ENCODE measurements at regions not wholly inside any gene's neighbourhood (a gene's known extent, or its start where the extent isn't known, plus 50 kb on each side); places are given as distances from the start of the nearest gene placed in this dataset.

- TF ChIP-seq, protein P1, sequence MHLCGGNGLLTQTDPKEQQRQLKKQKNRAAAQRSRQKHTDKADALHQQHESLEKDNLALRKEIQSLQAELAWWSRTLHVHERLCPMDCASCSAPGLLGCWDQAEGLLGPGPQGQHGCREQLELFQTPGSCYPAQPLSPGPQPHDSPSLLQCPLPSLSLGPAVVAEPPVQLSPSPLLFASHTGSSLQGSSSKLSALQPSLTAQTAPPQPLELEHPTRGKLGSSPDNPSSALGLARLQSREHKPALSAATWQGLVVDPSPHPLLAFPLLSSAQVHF (CRISPR knock-in tag; IDR thresholded peaks at IDR 0.05), result no peak
- no peak for TF ChIP-seq ZNF256 (CRISPR knock-in tag; conservative IDR thresholded peaks at IDR 0.05)
These were observed 612.8 kb downstream of the CSNK1G3 start (continued) for GRCh38 chr5:124124711-124125229.

- no peak overlapping the region for H2AFZ ChIP-seq (ENCODE audit: low read length)
- H3K9me3 ChIP-seq (ENCODE audit: low read length), result no peaks in the 10 kb centered on the region
- no TSS peak for BruUV-seq (replicated peaks)
- H3K27me3 ChIP-seq (ENCODE audit: control insufficient read depth in 1 of 2, insufficient read depth in 2 of 2, low read length in 2 of 2), result no peaks in the 10 kb centered on the region
- no peak overlapping the region for H3K9ac ChIP-seq (ENCODE audit: insufficient read depth, low read depth, low read length)
- DNase-seq (ENCODE audit: low spot score) (no peak), FAIRE-seq (no peak), ATAC-seq (no peak)
- no peaks in the 10 kb centered on the region for H4K20me1 ChIP-seq (ENCODE audit: insufficient read depth, low read length)
- intact Hi-C loops (cut with micrococcal nuclease; ENCODE audit: unreplicated experiment), result no loop called here
- H3K4me1 ChIP-seq (ENCODE audit: insufficient read depth, low read length), result no peaks in the 10 kb centered on the region
- POLR2A ChIA-PET, result no interaction called here
- no peak overlapping the region for H3K4me3 ChIP-seq (replicated peaks in 1 of 3; ENCODE audit: insufficient read depth in 1 of 3, low read depth in 2 of 3, low read length in 3 of 3)
- H3K27ac ChIP-seq (ENCODE audit: extremely low read length, insufficient read depth, low read length), result no peak overlapping the region
- 15% methylated on average over 2 of the region's 2 CpGs for WGBS (ENCODE audit: low lambda C conversion rate)
- no peak overlapping the region for H3K4me2 ChIP-seq (ENCODE audit: low read depth, low read length)
- H3K36me3 ChIP-seq (replicated peaks in 1 of 2; ENCODE audit: control insufficient read depth in 1 of 2, insufficient read depth in 2 of 2, low read length in 2 of 2), result no peaks in the 10 kb centered on the region
- no peak for TF ChIP-seq HDAC2 (CRISPR knock-in tag; IDR thresholded peaks at IDR 0.05)
- TF ChIP-seq MTA3 (CRISPR knock-in tag; IDR thresholded peaks at IDR 0.05), result no peak
- no peak for TF ChIP-seq HNRNPL (IDR thresholded peaks at IDR 0.05; ENCODE audit: low read depth, low read length)
- no peak for TF ChIP-seq SATB2 (CRISPR knock-in tag; IDR thresholded peaks at IDR 0.05)
- no peak for TF ChIP-seq ZNF484 (CRISPR knock-in tag; IDR thresholded peaks at IDR 0.05; ENCODE audit: borderline replicate concordance, low read depth)
- TF ChIP-seq ZNF441 (CRISPR knock-in tag; IDR thresholded peaks at IDR 0.05; ENCODE audit: borderline replicate concordance), result no peak
- no peak for TF ChIP-seq CREB1 (IDR thresholded peaks at IDR 0.05)
- TF ChIP-seq CREB1 (CRISPR knock-in tag; IDR thresholded peaks at IDR 0.05), result no peak
- TF ChIP-seq ARNT (IDR thresholded peaks at IDR 0.05), result no peak
- TF ChIP-seq ZNF282 (IDR thresholded peaks at IDR 0.05; ENCODE audit: partially characterized antibody), result no peak
- no peak for TF ChIP-seq SPEN (CRISPR knock-in tag; IDR thresholded peaks at IDR 0.05; ENCODE audit: low read depth)
- no peak for TF ChIP-seq ZMYM3 (CRISPR knock-in tag; IDR thresholded peaks at IDR 0.05)
- TF ChIP-seq NFE2 (CRISPR knock-in tag; IDR thresholded peaks at IDR 0.05), result no peak
- in situ Hi-C loops (cut with HindIII; ENCODE audit: extremely low pct_ligation_motif_present, low pct_unique_long_range_greater_than_20kb), result no loop called here
- CTCF ChIA-PET (ENCODE audit: low intra/inter-chr PET ratio, low total read pairs), result no interaction called here
- no peaks in the 10 kb centered on the region for H3K79me2 ChIP-seq (ENCODE audit: insufficient read depth, low read length)
These were observed 609.2 kb downstream of the CSNK1G3 start for GRCh38 chr5:124121198-124121597.
